ENCODE measurements at regions not wholly inside any gene's neighbourhood (a gene's known extent, or its start where the extent isn't known, plus 50 kb on each side); places are given as distances from the start of the nearest gene placed in this dataset.

GRCh38 chr16:17696616-17697015 lies 225.9 kb upstream of the XYLT1 start:
- Histone ChIP-seq H3K79me2 (ENCODE audit: insufficient read depth, low read depth, low read length) (no peaks in the 10 kb centered on the region), H3K27ac (ENCODE audit: low read depth, low read length, poor library complexity, severe bottlenecking) (no peak overlapping the region), H3K9me3 (ENCODE audit: low read length) (no peaks in the 10 kb centered on the region), H2AFZ (ENCODE audit: low read length) (no peak overlapping the region), H3K9me2 (ENCODE audit: insufficient read depth, low read length) (no peaks in the 10 kb centered on the region), H3K4me3 (ENCODE audit: low read depth, low read length, poor library complexity, severe bottlenecking) (no peak overlapping the region), H3K4me2 (ENCODE audit: low read length) (no peak overlapping the region), H3K36me3 (ENCODE audit: insufficient read depth, low read length) (no peaks in the 10 kb centered on the region), H3K4me1 (ENCODE audit: insufficient read depth, low read length, poor library complexity, severe bottlenecking) (no peaks in the 10 kb centered on the region), H4K20me1 (ENCODE audit: insufficient read depth, low read length) (no peaks in the 10 kb centered on the region)
- TF ChIP-seq EZH2phosphoT487 (IDR thresholded peaks at IDR 0.05; ENCODE audit: borderline replicate concordance, low read depth, low read length) (no peak), CTCF (conservative IDR thresholded peaks at IDR 0.05; ENCODE audit: low read length) (no peak)
- POLR2A ChIA-PET, result no interaction called here
- CTCF ChIA-PET (ENCODE audit: unreplicated experiment), result no interaction called here
- DNase-seq (ENCODE audit: low spot score), result no peak
- no TSS peak for BruUV-seq (replicated peaks)
- intact Hi-C loops (cut with micrococcal nuclease; ENCODE audit: unreplicated experiment), result no loop called here

GRCh38 chr16:17692484-17692883 lies 221.7 kb upstream of the XYLT1 start:
- no peaks in the 10 kb centered on the region for H3K79me2 ChIP-seq (ENCODE audit: insufficient read depth, low read depth, low read length)
- H3K4me2 ChIP-seq (ENCODE audit: low read length), result no peak overlapping the region
- H3K27ac ChIP-seq (ENCODE audit: low read depth, low read length, poor library complexity, severe bottlenecking), result no peak overlapping the region
- no peak overlapping the region for H2AFZ ChIP-seq (ENCODE audit: low read length)
- DNase-seq (ENCODE audit: low spot score), result no peak
- H3K9me2 ChIP-seq (ENCODE audit: insufficient read depth, low read length), result no peaks in the 10 kb centered on the region
- CTCF ChIA-PET (ENCODE audit: unreplicated experiment), result no interaction called here
- intact Hi-C loops (cut with micrococcal nuclease; ENCODE audit: unreplicated experiment), result no loop called here
- H3K9me3 ChIP-seq (ENCODE audit: low read length), result no peaks in the 10 kb centered on the region
- POLR2A ChIA-PET, result no interaction called here
- no TSS peak for BruUV-seq (replicated peaks)
- TF ChIP-seq CTCF (conservative IDR thresholded peaks at IDR 0.05; ENCODE audit: low read length) (no peak), EZH2phosphoT487 (IDR thresholded peaks at IDR 0.05; ENCODE audit: borderline replicate concordance, low read depth, low read length) (no peak)
- H3K4me3 ChIP-seq (ENCODE audit: low read depth, low read length, poor library complexity, severe bottlenecking), result no peak overlapping the region
- H3K4me1 ChIP-seq (ENCODE audit: insufficient read depth, low read length, poor library complexity, severe bottlenecking), result no peaks in the 10 kb centered on the region
- no peaks in the 10 kb centered on the region for H3K36me3 ChIP-seq (ENCODE audit: insufficient read depth, low read length)
- H4K20me1 ChIP-seq (ENCODE audit: insufficient read depth, low read length), result no peaks in the 10 kb centered on the region

- H3K36me3 ChIP-seq (ENCODE audit: insufficient read depth, low read length), result no peaks in the 10 kb centered on the region
- TF ChIP-seq EZH2phosphoT487 (IDR thresholded peaks at IDR 0.05; ENCODE audit: borderline replicate concordance, low read depth, low read length) (no peak), CTCF (conservative IDR thresholded peaks at IDR 0.05; ENCODE audit: low read length) (no peak)
- no peaks in the 10 kb centered on the region for H3K9me3 ChIP-seq (ENCODE audit: low read length)
- H3K4me3 ChIP-seq (ENCODE audit: low read depth, low read length, poor library complexity, severe bottlenecking), result no peak overlapping the region
- no peaks in the 10 kb centered on the region for H3K9me2 ChIP-seq (ENCODE audit: insufficient read depth, low read length)
- H3K79me2 ChIP-seq (ENCODE audit: insufficient read depth, low read depth, low read length), result no peaks in the 10 kb centered on the region
- no peak overlapping the region for H3K27ac ChIP-seq (ENCODE audit: low read depth, low read length, poor library complexity, severe bottlenecking)
- no TSS peak for BruUV-seq (replicated peaks)
- ChIA-PET POLR2A (no interaction called here), CTCF (ENCODE audit: unreplicated experiment) (no interaction called here)
- H3K4me2 ChIP-seq (ENCODE audit: low read length), result no peak overlapping the region
- H3K4me1 ChIP-seq (ENCODE audit: insufficient read depth, low read length, poor library complexity, severe bottlenecking), result no peaks in the 10 kb centered on the region
- DNase-seq (ENCODE audit: low spot score), result no peak
- H4K20me1 ChIP-seq (ENCODE audit: insufficient read depth, low read length), result no peaks in the 10 kb centered on the region
- no peak overlapping the region for H2AFZ ChIP-seq (ENCODE audit: low read length)
- intact Hi-C loops (cut with micrococcal nuclease; ENCODE audit: unreplicated experiment), result no loop called here
These were observed 221.1 kb upstream of the XYLT1 start for GRCh38 chr16:17691899-17692176.
